ENCODE measurements at regions not wholly inside any gene's neighbourhood (a gene's known extent, or its start where the extent isn't known, plus 50 kb on each side); places are given as distances from the start of the nearest gene placed in this dataset.

DNA sequence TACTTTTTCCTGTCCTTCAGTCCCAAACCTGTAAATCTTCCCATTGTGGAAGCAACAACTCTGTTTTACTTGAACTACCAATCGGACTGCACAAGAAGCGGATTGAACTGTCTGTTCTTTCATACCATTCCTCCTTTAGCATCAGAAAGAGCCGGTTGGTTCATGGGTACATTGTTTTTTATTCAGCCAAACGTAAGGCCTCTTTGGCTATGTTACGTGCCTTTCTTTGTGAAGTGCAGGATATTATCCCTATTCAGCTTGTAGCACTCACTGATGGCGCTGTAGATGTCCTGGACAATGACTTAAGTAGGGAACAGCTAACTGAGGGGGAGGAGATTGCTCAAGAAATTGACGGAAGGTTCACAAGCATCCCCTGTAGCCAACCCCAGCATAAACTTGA is 60.3 kb downstream of the ARHGAP35 start:
- TF ChIP-seq, protein P1, sequence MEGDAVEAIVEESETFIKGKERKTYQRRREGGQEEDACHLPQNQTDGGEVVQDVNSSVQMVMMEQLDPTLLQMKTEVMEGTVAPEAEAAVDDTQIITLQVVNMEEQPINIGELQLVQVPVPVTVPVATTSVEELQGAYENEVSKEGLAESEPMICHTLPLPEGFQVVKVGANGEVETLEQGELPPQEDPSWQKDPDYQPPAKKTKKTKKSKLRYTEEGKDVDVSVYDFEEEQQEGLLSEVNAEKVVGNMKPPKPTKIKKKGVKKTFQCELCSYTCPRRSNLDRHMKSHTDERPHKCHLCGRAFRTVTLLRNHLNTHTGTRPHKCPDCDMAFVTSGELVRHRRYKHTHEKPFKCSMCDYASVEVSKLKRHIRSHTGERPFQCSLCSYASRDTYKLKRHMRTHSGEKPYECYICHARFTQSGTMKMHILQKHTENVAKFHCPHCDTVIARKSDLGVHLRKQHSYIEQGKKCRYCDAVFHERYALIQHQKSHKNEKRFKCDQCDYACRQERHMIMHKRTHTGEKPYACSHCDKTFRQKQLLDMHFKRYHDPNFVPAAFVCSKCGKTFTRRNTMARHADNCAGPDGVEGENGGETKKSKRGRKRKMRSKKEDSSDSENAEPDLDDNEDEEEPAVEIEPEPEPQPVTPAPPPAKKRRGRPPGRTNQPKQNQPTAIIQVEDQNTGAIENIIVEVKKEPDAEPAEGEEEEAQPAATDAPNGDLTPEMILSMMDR (conservative IDR thresholded peaks at IDR 0.05; ENCODE audit: low read depth, low read length), result no peak
- no peak overlapping the region for H3K4me3 ChIP-seq (ENCODE audit: low read length)
- no peak for DNase-seq (ENCODE audit: low read depth)

DNA sequence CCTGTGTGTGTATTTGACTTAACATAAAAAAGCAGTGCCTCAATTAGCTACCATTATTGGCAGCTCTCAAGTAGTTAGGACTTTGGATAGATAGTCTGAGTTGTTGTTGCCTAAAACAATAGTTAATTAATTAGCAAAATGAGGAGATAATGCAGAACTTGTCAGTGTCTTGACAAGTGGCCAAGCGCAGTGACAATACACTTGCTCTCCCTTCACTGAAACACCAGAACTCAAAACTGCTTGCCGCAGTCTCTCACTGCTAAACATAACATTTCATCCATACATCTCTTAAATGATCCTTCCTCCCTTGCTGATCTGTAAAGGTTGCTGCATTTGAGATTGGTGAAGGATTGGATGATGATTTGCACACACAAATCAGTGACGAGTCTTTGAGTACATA is 61.7 kb downstream of the ARHGAP35 start:
- TF ChIP-seq, protein P1 (conservative IDR thresholded peaks at IDR 0.05; ENCODE audit: low read depth, low read length), result no peak
- H3K4me3 ChIP-seq (ENCODE audit: low read length), result no peak overlapping the region
- no peak for DNase-seq (ENCODE audit: low read depth)

DNA sequence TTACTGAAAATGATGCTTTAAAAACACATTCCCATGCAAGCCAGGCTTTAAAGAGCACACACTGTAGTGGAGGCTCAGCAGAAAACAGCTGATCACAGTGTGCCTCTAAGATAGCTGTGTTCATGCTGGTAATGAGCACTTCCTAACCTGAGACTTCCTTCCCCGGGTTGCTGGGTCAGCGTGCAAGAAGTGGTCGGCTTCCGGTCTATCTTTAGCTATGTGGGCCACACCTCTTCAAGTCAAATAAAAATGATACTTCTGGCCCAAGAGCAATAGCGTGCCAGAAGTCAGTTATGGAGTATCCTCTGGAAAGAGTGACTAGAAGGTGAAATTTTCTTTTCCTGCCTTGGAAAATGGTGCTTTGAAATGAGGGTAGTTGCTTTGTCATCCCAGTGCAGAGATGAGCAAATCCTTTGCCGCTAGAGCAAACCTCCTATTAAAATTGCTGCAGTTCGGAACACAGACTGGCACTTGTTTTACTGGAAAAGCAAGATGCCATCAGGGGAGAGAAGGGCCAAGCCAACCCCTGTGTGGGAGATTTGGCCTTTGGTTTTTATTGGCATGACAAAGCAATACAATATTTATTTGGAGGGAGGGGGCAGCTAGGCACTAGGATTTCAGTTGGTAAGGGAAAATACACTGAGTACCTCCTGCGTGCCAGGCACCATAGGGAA is 64.2 kb downstream of the ARHGAP35 start:
- no peak overlapping the region for H3K4me3 ChIP-seq (ENCODE audit: low read length)
- TF ChIP-seq, protein P1 (conservative IDR thresholded peaks at IDR 0.05; ENCODE audit: low read depth, low read length), result no peak
- no peak for DNase-seq (ENCODE audit: low read depth)

DNA sequence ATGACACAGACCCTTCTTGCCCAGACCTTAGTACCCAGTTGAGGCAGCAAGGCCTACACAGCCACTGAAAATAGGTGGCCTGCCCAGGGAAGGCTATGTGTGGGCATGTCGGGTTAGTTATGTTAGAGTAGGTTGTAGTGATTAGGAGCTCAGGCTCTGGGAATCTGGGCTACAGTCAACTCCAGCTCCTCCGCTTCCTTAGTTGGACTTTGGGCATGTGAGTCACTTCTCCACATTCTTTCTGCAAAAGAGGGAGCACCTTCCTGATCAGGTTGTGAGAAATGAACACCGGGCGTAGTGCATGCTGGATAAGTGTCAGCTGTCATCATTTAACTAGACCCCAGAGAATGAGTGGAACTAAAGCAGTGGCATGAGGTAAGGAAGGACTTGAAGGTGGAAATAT is 64.8 kb downstream of the ARHGAP35 start:
- H3K4me3 ChIP-seq (ENCODE audit: low read length), result no peak overlapping the region
- TF ChIP-seq, protein P1 (conservative IDR thresholded peaks at IDR 0.05; ENCODE audit: low read depth, low read length), result no peak
- no peak for DNase-seq (ENCODE audit: low read depth)

DNA sequence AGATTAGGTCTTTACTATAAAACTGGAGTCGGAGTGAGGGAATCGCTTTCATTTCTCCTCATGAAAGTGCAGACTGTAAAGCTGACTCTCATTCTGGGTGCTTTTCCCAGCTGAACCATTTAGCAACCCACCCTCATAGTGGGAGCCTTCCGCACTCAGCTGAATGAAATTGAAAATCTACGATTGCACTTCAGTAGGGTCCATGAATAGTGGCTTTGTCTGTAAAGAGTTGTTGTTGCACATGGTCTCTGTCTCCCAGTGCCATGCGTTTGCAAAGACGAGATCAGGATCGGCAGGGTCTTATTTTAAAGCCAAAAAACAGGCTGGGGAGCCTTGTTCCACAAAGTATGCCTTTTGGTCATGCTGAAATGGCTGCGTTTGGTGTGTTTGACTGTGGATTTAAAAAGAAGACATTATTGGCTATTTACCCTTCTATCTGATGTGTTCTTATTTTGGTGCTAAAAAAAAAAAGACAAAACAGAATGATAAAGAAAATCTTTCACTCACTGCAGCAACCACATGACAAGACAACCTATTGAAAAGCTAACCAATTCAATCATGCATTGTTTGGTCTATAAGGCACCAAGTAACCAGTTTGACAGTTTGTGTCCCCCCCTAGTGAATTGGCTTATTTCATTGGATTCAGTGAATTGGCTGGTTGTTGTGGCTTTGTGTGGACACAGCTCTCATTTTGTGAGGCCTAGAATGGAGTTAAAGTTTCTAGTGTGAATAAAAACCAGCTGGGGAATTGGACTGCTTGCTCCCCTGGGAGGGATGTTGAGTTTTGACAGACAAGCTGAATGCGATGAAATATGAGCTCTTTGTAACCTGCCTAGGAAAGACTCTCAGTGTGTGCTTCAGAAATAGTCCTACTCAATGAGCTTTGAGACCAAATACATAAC is 65.6 kb downstream of the ARHGAP35 start:
- TF ChIP-seq, protein P1 (conservative IDR thresholded peaks at IDR 0.05; ENCODE audit: low read depth, low read length), result no peak
- DNase-seq (ENCODE audit: low read depth), result no peak
- H3K4me3 ChIP-seq (ENCODE audit: low read length), result no peak overlapping the region

DNA sequence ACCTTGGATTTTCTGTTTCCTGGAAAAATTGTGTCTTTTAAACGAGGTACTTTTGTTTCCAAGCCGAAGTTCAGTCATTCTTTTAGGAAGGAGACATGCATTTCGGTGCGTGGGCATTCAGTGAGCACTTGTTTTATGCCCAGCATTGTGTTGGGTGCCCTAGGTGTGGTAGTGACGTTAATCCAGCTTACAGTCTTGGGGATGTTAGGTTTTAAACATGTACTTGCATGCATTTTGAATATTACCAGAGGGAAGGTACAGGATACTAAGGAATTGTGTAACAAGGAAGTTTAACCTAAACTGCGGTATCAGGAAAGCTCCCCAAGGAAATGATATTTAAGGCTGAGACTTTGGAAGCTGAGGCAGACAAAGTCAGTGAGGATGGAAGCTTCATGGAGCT is 66.3 kb downstream of the ARHGAP35 start:
- no peak for DNase-seq (ENCODE audit: low read depth)
- TF ChIP-seq, protein P1 (conservative IDR thresholded peaks at IDR 0.05; ENCODE audit: low read depth, low read length), result no peak
- H3K4me3 ChIP-seq (ENCODE audit: low read length), result no peak overlapping the region

All from retinal pigment epithelial cell (primary cell).